Tibial nerve (tissue), 4 donors: ENCODE measurements at regions not wholly inside any gene's neighbourhood (a gene's known extent, or its start where the extent isn't known, plus 50 kb on each side); places are given as distances from the start of the nearest gene placed in this dataset.

Experiments
- CTCF ChIP-seq, 5 experiments: fragments of 200-600 bp in 3 of 5; fragments of 450-650 bp in 2 of 5; sonication (generic) in 3 of 5; IDR thresholded peaks; one replicate each; pipeline ENCODE4 v1.5.1; 2016 to 2019; ENCODE audit warnings: antibody characterized with exemption in 5 of 5, mild to moderate bottlenecking in 3 of 5, moderate library complexity in 2 of 5
- EP300 ChIP-seq, 2 donors: sonication (generic); formaldehyde crosslinking; IDR thresholded peaks; one replicate each; pipeline ENCODE4 v1.6.1; 2017; ENCODE audit warnings: antibody characterized with exemption in 2 of 2, mild to moderate bottlenecking in 1 of 2
- POLR2A ChIP-seq, 2 donors: fragments of 450-650 bp; IDR thresholded peaks; one replicate each; pipeline ENCODE4 v1.6.1; 2017; ENCODE audit warnings: antibody characterized with exemption in 2 of 2, mild to moderate bottlenecking in 2 of 2, moderate library complexity in 2 of 2

- TF ChIP-seq CTCF (IDR thresholded peaks at IDR 0.05) (no peak), EP300 (IDR thresholded peaks at IDR 0.05) (no peak), POLR2A (IDR thresholded peaks at IDR 0.05) (no peak)
These were observed 98.6 kb upstream of the USP47 start for GRCh38 chr11:11743216-11743615.
